ENCODE measurements at regions not wholly inside any gene's neighbourhood (a gene's known extent, or its start where the extent isn't known, plus 50 kb on each side); places are given as distances from the start of the nearest gene placed in this dataset.

DNA sequence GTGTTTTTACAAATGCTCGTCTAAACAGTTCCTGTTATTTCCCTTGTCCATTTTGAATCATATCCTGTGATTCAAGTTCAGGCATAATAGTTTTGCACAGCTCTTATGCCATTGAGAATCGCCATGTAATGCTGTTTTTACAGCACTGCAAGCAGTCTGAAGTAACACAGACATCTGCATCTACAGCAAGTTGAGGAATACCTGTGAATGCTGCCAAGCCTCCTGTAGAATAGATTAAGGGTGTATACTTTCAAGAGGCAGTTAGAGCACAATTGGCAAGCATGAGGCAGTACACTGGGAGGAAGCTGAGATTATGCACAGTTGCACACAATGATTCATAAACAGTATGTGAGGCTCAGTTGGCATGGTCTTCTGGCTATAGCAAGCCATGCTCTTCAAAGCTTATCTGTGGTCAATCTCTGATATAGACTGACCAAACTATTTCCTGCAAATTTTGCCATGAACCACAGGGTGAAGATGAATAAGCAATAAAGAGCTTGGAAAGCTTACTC, 121.9 kb upstream of the AKR1E2 start (continued):
- TF ChIP-seq, protein P1, sequence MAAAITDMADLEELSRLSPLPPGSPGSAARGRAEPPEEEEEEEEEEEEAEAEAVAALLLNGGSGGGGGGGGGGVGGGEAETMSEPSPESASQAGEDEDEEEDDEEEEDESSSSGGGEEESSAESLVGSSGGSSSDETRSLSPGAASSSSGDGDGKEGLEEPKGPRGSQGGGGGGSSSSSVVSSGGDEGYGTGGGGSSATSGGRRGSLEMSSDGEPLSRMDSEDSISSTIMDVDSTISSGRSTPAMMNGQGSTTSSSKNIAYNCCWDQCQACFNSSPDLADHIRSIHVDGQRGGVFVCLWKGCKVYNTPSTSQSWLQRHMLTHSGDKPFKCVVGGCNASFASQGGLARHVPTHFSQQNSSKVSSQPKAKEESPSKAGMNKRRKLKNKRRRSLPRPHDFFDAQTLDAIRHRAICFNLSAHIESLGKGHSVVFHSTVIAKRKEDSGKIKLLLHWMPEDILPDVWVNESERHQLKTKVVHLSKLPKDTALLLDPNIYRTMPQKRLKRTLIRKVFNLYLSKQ (tag by site-specific recombination; IDR thresholded peaks at IDR 0.05; ENCODE audit: borderline replicate concordance) = no peak
- TF ChIP-seq ZNF585B (tag by site-specific recombination; IDR thresholded peaks at IDR 0.05) (no peak), ZNF416 (tag by site-specific recombination; IDR thresholded peaks at IDR 0.05) (no peak)

DNA sequence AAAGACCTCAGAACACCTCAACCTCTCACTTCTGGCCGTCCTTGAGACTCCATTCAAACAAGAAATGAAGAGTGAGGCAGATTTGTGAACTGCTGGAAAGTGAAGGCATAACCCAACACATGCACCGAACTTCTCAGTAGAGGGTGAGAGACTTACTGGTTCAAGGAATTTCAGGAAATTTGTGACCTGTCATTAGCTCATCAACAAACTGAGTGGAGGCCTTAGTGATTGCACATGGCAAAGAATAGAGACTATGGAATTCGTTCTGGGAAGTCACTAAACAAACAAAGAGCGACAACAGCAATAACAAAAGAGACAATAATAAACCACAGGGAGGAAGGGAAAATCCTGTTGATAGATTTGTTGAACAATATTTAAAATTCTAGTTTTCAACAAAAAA, 125.0 kb upstream of the AKR1E2 start:
- POLR2A ChIA-PET = no interaction called here
- H3K4me3 ChIP-seq (ENCODE audit: low read depth, low read length) = no peak overlapping the region
- no peaks in the 10 kb centered on the region for H3K4me1 ChIP-seq (ENCODE audit: control insufficient read depth, insufficient read depth, low read length)
- H3K36me3 ChIP-seq (ENCODE audit: control insufficient read depth in 2 of 2, insufficient read depth in 1 of 2, low read length in 2 of 2) = no peaks in the 10 kb centered on the region
- TF ChIP-seq, protein P2, sequence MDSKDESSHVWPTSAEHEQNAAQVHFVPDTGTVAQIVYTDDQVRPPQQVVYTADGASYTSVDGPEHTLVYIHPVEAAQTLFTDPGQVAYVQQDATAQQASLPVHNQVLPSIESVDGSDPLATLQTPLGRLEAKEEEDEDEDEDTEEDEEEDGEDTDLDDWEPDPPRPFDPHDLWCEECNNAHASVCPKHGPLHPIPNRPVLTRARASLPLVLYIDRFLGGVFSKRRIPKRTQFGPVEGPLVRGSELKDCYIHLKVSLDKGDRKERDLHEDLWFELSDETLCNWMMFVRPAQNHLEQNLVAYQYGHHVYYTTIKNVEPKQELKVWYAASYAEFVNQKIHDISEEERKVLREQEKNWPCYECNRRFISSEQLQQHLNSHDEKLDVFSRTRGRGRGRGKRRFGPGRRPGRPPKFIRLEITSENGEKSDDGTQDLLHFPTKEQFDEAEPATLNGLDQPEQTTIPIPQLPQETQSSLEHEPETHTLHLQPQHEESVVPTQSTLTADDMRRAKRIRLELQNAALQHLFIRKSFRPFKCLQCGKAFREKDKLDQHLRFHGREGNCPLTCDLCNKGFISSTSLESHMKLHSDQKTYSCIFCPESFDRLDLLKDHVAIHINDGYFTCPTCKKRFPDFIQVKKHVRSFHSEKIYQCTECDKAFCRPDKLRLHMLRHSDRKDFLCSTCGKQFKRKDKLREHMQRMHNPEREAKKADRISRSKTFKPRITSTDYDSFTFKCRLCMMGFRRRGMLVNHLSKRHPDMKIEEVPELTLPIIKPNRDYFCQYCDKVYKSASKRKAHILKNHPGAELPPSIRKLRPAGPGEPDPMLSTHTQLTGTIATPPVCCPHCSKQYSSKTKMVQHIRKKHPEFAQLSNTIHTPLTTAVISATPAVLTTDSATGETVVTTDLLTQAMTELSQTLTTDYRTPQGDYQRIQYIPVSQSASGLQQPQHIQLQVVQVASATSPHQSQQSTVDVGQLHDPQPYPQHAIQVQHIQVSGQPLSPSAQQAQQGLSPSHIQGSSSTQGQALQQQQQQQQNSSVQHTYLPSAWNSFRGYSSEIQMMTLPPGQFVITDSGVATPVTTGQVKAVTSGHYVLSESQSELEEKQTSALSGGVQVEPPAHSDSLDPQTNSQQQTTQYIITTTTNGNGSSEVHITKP (tag by site-specific recombination; IDR thresholded peaks at IDR 0.05) = no peak
- TF ChIP-seq ZNF626 (tag by site-specific recombination; IDR thresholded peaks at IDR 0.05) (no peak), ZNF549 (tag by site-specific recombination; IDR thresholded peaks at IDR 0.05) (no peak), ZNF658 (tag by site-specific recombination; IDR thresholded peaks at IDR 0.05) (no peak)
- TF ChIP-seq, protein P3, sequence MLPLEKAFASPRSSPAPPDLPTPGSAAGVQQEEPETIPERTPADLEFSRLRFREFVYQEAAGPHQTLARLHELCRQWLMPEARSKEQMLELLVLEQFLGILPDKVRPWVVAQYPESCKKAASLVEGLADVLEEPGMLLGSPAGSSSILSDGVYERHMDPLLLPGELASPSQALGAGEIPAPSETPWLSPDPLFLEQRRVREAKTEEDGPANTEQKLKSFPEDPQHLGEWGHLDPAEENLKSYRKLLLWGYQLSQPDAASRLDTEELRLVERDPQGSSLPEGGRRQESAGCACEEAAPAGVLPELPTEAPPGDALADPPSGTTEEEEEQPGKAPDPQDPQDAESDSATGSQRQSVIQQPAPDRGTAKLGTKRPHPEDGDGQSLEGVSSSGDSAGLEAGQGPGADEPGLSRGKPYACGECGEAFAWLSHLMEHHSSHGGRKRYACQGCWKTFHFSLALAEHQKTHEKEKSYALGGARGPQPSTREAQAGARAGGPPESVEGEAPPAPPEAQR (tag by site-specific recombination; IDR thresholded peaks at IDR 0.05) = no peak
- TF ChIP-seq, protein P4, sequence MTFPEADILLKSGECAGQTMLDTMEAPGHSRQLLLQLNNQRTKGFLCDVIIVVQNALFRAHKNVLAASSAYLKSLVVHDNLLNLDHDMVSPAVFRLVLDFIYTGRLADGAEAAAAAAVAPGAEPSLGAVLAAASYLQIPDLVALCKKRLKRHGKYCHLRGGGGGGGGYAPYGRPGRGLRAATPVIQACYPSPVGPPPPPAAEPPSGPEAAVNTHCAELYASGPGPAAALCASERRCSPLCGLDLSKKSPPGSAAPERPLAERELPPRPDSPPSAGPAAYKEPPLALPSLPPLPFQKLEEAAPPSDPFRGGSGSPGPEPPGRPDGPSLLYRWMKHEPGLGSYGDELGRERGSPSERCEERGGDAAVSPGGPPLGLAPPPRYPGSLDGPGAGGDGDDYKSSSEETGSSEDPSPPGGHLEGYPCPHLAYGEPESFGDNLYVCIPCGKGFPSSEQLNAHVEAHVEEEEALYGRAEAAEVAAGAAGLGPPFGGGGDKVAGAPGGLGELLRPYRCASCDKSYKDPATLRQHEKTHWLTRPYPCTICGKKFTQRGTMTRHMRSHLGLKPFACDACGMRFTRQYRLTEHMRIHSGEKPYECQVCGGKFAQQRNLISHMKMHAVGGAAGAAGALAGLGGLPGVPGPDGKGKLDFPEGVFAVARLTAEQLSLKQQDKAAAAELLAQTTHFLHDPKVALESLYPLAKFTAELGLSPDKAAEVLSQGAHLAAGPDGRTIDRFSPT (tag by site-specific recombination; IDR thresholded peaks at IDR 0.05) = no peak
- TF ChIP-seq, protein P5, sequence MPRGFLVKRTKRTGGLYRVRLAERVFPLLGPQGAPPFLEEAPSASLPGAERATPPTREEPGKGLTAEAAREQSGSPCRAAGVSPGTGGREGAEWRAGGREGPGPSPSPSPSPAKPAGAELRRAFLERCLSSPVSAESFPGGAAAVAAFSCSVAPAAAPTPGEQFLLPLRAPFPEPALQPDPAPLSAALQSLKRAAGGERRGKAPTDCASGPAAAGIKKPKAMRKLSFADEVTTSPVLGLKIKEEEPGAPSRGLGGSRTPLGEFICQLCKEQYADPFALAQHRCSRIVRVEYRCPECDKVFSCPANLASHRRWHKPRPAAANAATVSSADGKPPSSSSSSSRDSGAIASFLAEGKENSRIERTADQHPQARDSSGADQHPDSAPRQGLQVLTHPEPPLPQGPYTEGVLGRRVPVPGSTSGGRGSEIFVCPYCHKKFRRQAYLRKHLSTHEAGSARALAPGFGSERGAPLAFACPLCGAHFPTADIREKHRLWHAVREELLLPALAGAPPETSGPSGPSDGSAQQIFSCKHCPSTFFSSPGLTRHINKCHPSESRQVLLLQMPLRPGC (tag by site-specific recombination; IDR thresholded peaks at IDR 0.05) = no peak
- TF ChIP-seq, protein P6, sequence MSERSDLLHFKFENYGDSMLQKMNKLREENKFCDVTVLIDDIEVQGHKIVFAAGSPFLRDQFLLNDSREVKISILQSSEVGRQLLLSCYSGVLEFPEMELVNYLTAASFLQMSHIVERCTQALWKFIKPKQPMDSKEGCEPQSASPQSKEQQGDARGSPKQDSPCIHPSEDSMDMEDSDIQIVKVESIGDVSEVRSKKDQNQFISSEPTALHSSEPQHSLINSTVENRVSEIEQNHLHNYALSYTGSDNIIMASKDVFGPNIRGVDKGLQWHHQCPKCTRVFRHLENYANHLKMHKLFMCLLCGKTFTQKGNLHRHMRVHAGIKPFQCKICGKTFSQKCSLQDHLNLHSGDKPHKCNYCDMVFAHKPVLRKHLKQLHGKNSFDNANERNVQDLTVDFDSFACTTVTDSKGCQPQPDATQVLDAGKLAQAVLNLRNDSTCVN (tag by site-specific recombination; optimal IDR thresholded peaks at IDR 0.05) = no peak
- TF ChIP-seq, protein P7, sequence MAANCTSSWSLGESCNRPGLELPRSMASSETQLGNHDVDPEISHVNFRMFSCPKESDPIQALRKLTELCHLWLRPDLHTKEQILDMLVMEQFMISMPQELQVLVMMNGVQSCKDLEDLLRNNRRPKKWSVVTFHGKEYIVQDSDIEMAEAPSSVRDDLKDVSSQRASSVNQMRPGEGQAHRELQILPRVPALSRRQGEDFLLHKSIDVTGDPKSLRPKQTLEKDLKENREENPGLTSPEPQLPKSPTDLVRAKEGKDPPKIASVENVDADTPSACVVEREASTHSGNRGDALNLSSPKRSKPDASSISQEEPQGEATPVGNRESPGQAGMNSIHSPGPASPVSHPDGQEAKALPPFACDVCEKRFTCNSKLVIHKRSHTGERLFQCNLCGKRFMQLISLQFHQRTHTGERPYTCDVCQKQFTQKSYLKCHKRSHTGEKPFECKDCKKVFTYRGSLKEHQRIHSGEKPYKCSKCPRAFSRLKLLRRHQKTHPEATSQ (tag by site-specific recombination; IDR thresholded peaks at IDR 0.05) = no peak
- H3K27ac ChIP-seq (ENCODE audit: extremely low read depth, low read depth, low read length) = no peak overlapping the region
- no peaks in the 10 kb centered on the region for H3K9me3 ChIP-seq (ENCODE audit: control insufficient read depth, insufficient read depth, low read depth, low read length)
- CTCF ChIA-PET = interaction anchor here (0.7 to 1.0 kb wide), 3 partner anchors 14 to 1052 kb away, joined by 3 to 4 read pairs (median 3); no protein-coding TSS in a partner anchor
